ENCODE measurements at regions not wholly inside any gene's neighbourhood (a gene's known extent, or its start where the extent isn't known, plus 50 kb on each side); places are given as distances from the start of the nearest gene placed in this dataset.
"Not testable (repeated sequence)": the region's sequence is repeated elsewhere in the genome, so short reads cannot be mapped to it uniquely, and the experiment has no call there.

DNA sequence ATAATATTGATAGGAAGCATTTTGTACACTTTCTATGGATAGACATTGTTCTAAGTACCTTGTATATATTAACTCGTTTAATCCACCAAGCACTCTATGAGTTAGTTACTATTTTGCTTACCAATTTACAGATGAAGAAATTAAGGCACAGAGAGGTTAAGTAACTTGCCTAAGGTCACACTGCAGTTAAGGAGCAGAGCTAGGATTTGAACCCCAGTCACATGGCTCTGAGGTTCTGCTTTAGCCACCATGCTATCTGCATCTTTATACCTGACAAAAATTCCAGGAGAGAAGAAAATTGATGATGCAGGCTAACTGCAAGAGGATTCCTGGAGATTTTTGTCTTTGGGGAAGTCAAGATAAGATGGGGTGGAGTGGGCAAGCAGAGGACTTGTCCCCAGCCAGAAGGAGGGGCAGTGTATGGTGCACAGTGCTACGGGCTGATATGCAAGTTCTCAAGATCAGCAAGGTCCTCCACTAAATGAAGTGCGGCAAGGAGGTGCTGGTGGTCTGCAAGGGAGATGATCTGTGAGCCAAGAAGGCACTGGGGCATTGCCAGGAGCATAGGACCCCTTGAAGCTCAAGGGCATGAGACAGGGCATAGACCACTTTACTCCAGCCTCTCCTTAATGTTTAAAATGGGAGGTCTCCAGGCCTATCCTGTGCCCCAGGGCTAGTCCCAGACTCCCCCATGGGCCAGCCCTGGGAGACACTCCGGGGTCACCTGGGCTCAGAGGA, 430.6 kb downstream of the RPS24 start:
- Histone ChIP-seq H3K36me3 (ENCODE audit: control insufficient read depth, insufficient read depth, low read length) (no peaks in the 10 kb centered on the region), H3K27ac (ENCODE audit: low read length) (no peak overlapping the region), H3K9me3 (ENCODE audit: control insufficient read depth, low read depth, low read length) (peaks cover under 1% of the 10 kb centered on the region), H3K4me1 (ENCODE audit: control insufficient read depth, insufficient read depth, low read length) (peaks cover 12% of the 10 kb centered on the region), H3K4me3 (ENCODE audit: low read length) (no peak overlapping the region), H3K27me3 (ENCODE audit: control insufficient read depth, insufficient read depth, low read length) (no peaks in the 10 kb centered on the region)
- WGBS (ENCODE audit: insufficient coverage, low lambda C conversion rate): 67% methylated on average over 1 of the region's 4 CpGs
- DNase-seq: no peak

DNA sequence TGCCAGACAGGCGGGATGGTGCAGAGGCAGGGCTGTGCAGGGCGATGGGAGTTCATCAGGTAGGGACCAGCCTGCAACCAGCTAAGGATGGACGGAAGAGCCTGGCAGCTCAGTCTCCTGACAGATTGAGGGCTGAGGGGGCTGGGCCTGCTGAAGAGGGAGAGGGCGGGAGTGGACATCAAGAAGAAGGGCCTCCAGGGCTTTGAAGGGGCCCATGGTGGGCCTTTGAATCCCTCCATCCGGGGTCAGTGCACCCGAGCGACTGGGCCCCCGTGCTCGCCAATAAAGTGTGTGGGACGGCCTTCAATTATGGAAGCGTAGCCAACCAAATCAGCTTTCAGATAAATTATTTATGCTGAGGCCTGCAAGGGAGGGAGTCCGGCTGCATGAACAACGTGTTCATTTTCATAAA, 431.2 kb downstream of the RPS24 start:
- no peaks in the 10 kb centered on the region for H3K27me3 ChIP-seq (ENCODE audit: control insufficient read depth, insufficient read depth, low read length)
- no peak overlapping the region for H3K27ac ChIP-seq (ENCODE audit: low read length)
- WGBS (ENCODE audit: insufficient coverage, low lambda C conversion rate): no CpG with 5 or more reads among the region's 13 CpGs
- H3K4me1 ChIP-seq (ENCODE audit: control insufficient read depth, insufficient read depth, low read length): peaks cover 7% of the 10 kb centered on the region
- no peak overlapping the region for H3K4me3 ChIP-seq (ENCODE audit: low read length)
- H3K36me3 ChIP-seq (ENCODE audit: control insufficient read depth, insufficient read depth, low read length): no peaks in the 10 kb centered on the region
- peaks cover 4% of the 10 kb centered on the region for H3K9me3 ChIP-seq (ENCODE audit: control insufficient read depth, low read depth, low read length)
- DNase-seq: peak in 1 of 2 donors; percentile 38

DNA sequence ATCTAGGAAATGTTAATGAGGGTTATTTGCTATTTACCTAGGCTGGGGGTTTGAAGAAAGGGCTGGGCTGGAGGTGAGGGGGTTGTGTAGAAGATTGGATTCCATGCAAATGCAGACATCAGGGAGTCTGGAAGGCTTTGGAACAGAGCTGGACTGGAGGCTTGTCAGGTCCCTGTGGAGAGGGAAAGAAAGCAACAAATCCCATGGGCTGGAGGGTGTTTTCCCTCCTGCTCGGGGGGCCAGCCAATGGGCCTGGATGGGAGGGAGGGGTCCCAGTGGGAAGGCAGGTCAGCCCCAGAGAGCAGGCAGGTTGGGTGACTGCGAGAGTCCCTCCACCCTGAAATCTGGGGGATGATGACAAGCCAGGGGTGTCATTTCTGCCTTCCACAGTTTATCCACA, 431.8 kb downstream of the RPS24 start:
- DNase-seq: no peak
- peaks cover 7% of the 10 kb centered on the region for H3K4me1 ChIP-seq (ENCODE audit: control insufficient read depth, insufficient read depth, low read length)
- no peaks in the 10 kb centered on the region for H3K36me3 ChIP-seq (ENCODE audit: control insufficient read depth, insufficient read depth, low read length)
- H3K27ac ChIP-seq (ENCODE audit: low read length): peak overlapping the region; percentile 19
- H3K27me3 ChIP-seq (ENCODE audit: control insufficient read depth, insufficient read depth, low read length): no peaks in the 10 kb centered on the region
- no peak overlapping the region for H3K4me3 ChIP-seq (ENCODE audit: low read length)
- peaks cover 4% of the 10 kb centered on the region for H3K9me3 ChIP-seq (ENCODE audit: control insufficient read depth, low read depth, low read length)
- no CpG with 5 or more reads among the region's 2 CpGs for WGBS (ENCODE audit: insufficient coverage, low lambda C conversion rate)

DNA sequence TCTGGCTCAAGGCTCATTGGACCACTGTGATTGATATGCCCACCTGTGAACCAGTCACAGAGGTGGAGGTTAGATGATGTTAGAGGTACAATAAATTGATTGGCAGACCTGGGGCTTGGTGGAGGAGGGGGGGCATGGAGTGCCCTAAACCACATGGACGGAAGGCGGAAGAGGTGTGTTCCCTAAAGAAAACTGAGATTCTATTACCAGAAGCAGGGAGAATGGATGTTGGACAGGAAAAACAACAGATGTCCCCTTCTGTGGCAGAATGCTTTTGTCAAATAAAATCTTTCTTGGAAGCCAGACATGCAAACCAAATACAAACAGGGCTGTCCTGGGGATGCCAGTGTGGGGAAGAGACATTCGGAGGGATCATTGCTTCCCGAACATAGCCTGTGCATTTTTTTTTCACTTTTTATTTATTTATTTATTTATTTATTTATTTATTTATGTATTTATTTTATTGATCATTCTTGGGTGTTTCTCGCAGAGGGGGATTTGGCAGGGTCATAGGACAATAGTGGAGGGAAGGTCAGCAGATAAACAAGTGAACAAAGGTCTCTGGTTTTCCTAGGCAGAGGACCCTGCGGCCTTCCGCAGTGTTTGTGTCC, 433.9 kb downstream of the RPS24 start:
- Histone ChIP-seq H3K27me3 (ENCODE audit: control insufficient read depth, insufficient read depth, low read length) (no peaks in the 10 kb centered on the region), H3K4me3 (ENCODE audit: low read length) (no peak overlapping the region), H3K4me1 (ENCODE audit: control insufficient read depth, insufficient read depth, low read length) (peaks cover 27% of the 10 kb centered on the region), H3K9me3 (ENCODE audit: control insufficient read depth, low read depth, low read length) (peaks cover 4% of the 10 kb centered on the region), H3K36me3 (ENCODE audit: control insufficient read depth, insufficient read depth, low read length) (no peaks in the 10 kb centered on the region), H3K27ac (ENCODE audit: low read length) (no peak overlapping the region)
- DNase-seq: no peak
- no CpG with 5 or more reads among the region's 7 CpGs for WGBS (ENCODE audit: insufficient coverage, low lambda C conversion rate)

DNA sequence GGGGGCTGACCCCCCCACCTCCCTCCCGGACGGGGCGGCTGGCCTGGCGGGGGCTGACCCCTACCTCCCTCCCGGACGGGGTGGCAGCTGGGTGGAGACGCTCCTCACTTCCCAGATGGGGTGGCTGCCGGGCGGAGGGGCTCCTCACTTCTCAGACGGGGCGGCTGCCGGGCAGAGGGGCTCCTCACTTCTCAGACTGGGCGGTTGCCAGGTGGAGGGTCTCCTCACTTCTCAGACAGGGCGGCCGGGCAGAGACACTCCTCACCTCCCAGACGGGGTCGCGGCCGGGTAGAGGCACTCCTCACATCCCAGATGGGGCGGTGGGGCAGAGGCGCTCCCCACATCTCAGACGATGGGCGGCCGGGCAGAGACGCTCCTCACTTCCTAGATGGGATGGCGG, 435.1 kb downstream of the RPS24 start:
- H3K4me3 ChIP-seq (ENCODE audit: low read length); H3K27ac ChIP-seq (ENCODE audit: low read length); H3K36me3 ChIP-seq (ENCODE audit: control insufficient read depth, insufficient read depth, low read length); H3K9me3 ChIP-seq (ENCODE audit: control insufficient read depth, low read depth, low read length); H3K27me3 ChIP-seq (ENCODE audit: control insufficient read depth, insufficient read depth, low read length); DNase-seq: not testable (repeated sequence)
- H3K4me1 ChIP-seq (ENCODE audit: control insufficient read depth, insufficient read depth, low read length): peaks cover 32% of the 10 kb centered on the region
- WGBS (ENCODE audit: insufficient coverage, low lambda C conversion rate): no CpG with 5 or more reads among the region's 26 CpGs

DNA sequence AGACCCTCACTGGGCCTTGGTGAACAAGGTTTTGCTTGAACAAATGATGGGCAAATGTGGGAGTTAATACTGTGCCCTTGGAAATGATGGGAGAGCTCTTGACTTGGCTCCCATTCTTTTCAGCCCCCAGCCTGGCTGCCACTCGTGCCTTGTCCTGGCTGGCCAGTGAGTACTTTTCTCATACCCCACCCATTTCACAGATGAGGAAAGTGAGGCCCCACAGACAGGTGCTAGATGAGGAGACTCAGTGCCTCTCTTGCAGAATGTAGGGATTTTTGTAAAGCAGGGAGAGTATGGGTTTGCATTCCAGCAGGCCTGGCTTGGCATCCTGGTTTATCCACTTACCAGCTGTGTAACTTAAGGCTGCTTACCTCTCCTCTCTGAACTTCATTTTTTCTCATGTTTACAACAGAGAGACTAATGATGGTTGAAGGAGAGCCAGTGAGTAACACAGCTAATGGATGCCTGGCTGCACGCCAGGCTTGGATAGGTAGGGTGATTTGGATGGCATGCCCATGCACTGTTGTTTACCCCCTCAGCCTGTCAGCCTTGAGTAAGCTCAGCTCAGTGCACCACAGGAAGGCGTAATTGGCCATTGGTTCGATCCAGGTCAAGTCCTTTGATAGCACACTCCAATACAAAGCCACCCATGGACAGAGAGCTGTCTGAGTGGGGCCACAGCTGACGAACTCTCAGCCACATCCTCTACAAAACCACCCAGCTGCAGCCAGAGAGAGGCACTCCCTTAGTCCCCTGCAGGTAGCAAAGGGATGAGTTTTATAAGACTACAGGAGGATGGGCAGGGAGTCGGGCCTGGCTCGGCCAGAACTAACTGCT, 436.8 kb downstream of the RPS24 start:
- Histone ChIP-seq H3K27me3 (ENCODE audit: control insufficient read depth, insufficient read depth, low read length) (no peaks in the 10 kb centered on the region), H3K9me3 (ENCODE audit: control insufficient read depth, low read depth, low read length) (peaks cover 4% of the 10 kb centered on the region), H3K4me1 (ENCODE audit: control insufficient read depth, insufficient read depth, low read length) (peaks cover 27% of the 10 kb centered on the region), H3K27ac (ENCODE audit: low read length) (no peak overlapping the region), H3K36me3 (ENCODE audit: control insufficient read depth, insufficient read depth, low read length) (no peaks in the 10 kb centered on the region), H3K4me3 (ENCODE audit: low read length) (no peak overlapping the region)
- WGBS (ENCODE audit: insufficient coverage, low lambda C conversion rate): no CpG with 5 or more reads among the region's 7 CpGs
- DNase-seq: peak in 1 of 2 donors; percentile 19

DNA sequence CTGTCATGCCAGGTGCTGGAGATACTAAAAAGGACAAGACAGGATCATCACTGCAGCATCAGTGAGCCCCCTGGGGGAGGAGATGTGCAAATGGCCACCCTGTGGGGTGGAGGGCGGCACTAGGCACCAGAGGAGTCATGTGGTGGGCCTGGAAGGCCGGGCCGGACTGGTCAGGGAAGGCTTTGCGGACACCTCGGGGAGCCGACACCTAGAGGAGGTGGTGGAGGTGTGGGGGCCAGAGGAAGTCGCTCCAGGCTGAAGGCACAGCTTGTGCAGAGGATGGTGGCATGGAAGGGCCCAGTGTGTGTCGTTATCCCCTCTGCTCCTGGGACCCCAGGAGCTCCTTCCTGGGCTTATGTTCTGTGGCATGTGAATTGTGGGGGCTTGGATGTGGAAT, 437.7 kb downstream of the RPS24 start:
- Histone ChIP-seq H3K27ac (ENCODE audit: low read length) (no peak overlapping the region), H3K27me3 (ENCODE audit: control insufficient read depth, insufficient read depth, low read length) (no peaks in the 10 kb centered on the region)
- WGBS (ENCODE audit: insufficient coverage, low lambda C conversion rate): no CpG with 5 or more reads among the region's 8 CpGs

DNA sequence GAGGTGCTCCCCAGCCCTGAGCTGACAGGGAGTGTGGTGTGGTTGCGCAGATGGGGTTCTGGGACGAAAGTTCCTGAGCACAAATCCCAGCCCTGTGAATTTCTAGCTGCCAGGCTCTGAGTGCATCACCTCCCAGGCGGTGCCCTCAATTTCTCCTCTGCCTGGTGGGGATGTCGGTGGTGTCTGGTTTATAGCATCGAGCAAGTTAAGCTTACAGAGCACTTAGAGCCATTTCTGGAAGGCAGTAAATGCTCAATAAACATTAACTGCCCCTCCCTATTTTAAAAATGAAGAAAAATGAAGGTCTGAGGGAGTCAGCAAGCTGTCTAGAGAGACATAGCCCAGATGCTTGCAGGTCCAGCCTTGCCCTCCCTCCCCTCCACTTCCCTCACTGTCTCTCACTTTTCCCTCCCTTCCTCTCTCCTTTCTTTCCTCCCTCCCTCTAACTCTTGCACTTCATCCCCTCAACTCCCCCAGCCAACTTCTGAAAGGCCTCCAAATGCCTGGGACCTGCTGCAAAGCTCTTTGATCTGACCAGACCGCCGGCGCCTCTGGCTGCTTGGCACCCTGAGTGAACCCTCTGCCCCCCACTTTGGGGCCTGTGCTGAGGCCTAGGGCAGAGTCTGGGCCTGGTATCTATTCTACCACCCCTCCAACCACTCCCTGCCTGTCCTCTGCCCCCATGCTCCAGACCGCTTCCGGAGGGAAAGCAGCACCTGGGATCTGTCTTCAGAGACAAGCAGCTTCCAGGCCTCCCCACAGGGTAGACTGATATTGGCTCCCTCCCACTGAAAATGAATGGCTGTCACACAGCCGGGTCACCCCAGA, 438.3 kb downstream of the RPS24 start:
- Histone ChIP-seq H3K9me3 (ENCODE audit: control insufficient read depth, low read depth, low read length) (peaks cover 4% of the 10 kb centered on the region), H3K4me3 (ENCODE audit: low read length) (no peak overlapping the region), H3K27me3 (ENCODE audit: control insufficient read depth, insufficient read depth, low read length) (no peaks in the 10 kb centered on the region), H3K36me3 (ENCODE audit: control insufficient read depth, insufficient read depth, low read length) (no peaks in the 10 kb centered on the region), H3K27ac (ENCODE audit: low read length) (peak overlapping the region; percentile 46), H3K4me1 (ENCODE audit: control insufficient read depth, insufficient read depth, low read length) (peaks cover 27% of the 10 kb centered on the region)
- WGBS (ENCODE audit: insufficient coverage, low lambda C conversion rate): no CpG with 5 or more reads among the region's 11 CpGs
- peak; percentile 66 to 90 for DNase-seq

More for the DNA sequence above, 437.7 kb downstream of the RPS24 start:
- no peak for DNase-seq
- H3K36me3 ChIP-seq (ENCODE audit: control insufficient read depth, insufficient read depth, low read length): no peaks in the 10 kb centered on the region
- peaks cover 27% of the 10 kb centered on the region for H3K4me1 ChIP-seq (ENCODE audit: control insufficient read depth, insufficient read depth, low read length)
- peaks cover 4% of the 10 kb centered on the region for H3K9me3 ChIP-seq (ENCODE audit: control insufficient read depth, low read depth, low read length)
- no peak overlapping the region for H3K4me3 ChIP-seq (ENCODE audit: low read length)

DNA sequence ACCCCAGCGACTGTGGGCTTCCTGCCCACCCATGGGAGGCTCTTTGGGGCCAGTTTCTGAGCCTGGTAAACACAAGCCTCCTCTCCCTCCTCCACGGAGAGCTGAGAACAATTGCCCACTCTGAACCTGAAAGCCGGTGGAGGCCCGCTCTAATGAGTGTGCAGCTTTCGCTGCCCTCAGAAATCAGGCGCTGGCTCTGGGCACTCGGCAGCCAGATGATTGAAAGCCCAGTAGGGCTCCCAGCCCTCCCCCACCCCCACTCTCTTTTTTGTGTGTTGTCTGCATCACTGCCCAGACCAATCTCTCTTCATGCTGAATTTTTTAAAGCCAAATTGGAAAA, 438.9 kb downstream of the RPS24 start:
- DNase-seq: no peak

DNA sequence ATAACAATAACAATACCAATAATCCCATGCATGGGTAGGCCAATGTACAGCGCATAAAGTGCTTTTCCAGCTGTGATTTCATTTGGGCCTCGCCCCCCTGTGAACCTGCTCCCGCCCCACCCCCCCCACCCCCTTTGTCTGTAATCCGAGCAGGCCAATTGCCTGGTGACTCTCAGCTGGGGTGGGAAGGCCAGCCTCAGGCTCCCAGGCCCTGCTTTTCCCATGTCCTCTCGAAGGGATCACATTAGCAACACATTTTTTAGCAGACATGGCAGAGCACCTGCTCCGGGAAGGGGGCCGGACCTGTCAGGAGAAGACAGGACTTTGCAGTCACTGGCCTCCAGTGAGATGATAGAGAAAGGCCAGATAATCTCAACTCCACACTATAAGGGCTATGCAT, 439.3 kb downstream of the RPS24 start:
- no peaks in the 10 kb centered on the region for H3K27me3 ChIP-seq (ENCODE audit: control insufficient read depth, insufficient read depth, low read length)
- H3K9me3 ChIP-seq (ENCODE audit: control insufficient read depth, low read depth, low read length): peaks cover 4% of the 10 kb centered on the region
- H3K4me3 ChIP-seq (ENCODE audit: low read length): no peak overlapping the region
- no peak for DNase-seq
- H3K4me1 ChIP-seq (ENCODE audit: control insufficient read depth, insufficient read depth, low read length): peaks cover 27% of the 10 kb centered on the region
- WGBS (ENCODE audit: insufficient coverage, low lambda C conversion rate): no CpG with 5 or more reads among the region's 7 CpGs
- H3K36me3 ChIP-seq (ENCODE audit: control insufficient read depth, insufficient read depth, low read length): no peaks in the 10 kb centered on the region
- no peak overlapping the region for H3K27ac ChIP-seq (ENCODE audit: low read length)

More for the DNA sequence above, 438.9 kb downstream of the RPS24 start:
- Histone ChIP-seq H3K4me1 (ENCODE audit: control insufficient read depth, insufficient read depth, low read length) (peaks cover 27% of the 10 kb centered on the region), H3K4me3 (ENCODE audit: low read length) (no peak overlapping the region), H3K9me3 (ENCODE audit: control insufficient read depth, low read depth, low read length) (peaks cover 4% of the 10 kb centered on the region), H3K27me3 (ENCODE audit: control insufficient read depth, insufficient read depth, low read length) (no peaks in the 10 kb centered on the region), H3K36me3 (ENCODE audit: control insufficient read depth, insufficient read depth, low read length) (no peaks in the 10 kb centered on the region), H3K27ac (ENCODE audit: low read length) (peak overlapping the region; percentile 46)
- WGBS (ENCODE audit: insufficient coverage, low lambda C conversion rate): no CpG with 5 or more reads among the region's 7 CpGs
